ENCODE measurements at regions not wholly inside any gene's neighbourhood (a gene's known extent, or its start where the extent isn't known, plus 50 kb on each side); places are given as distances from the start of the nearest gene placed in this dataset.

- 85 to 86% methylated on average over 5 of the region's 5 CpGs for WGBS, 2 experiments (ENCODE audit: low coverage in 1 of 2, low lambda C conversion rate in 2 of 2, missing lambda C conversion rate in 2 of 2)
- Histone ChIP-seq H3K36me3 (ENCODE audit: low read depth) (no peaks in the 10 kb centered on the region), H3K4me2 (ENCODE audit: unreplicated experiment) (no peak overlapping the region), H3K9ac (no peak overlapping the region), H3K4me3 (no peak overlapping the region), H2AFZ (no peak overlapping the region), H4K20me1 (ENCODE audit: insufficient read depth) (no peaks in the 10 kb centered on the region), H3K27me3 (replicated peaks; ENCODE audit: insufficient read depth) (no peaks in the 10 kb centered on the region), H3K27ac (no peak overlapping the region), H3K9me2 (ENCODE audit: insufficient read depth) (no peaks in the 10 kb centered on the region), H3K79me2 (ENCODE audit: insufficient read depth) (no peaks in the 10 kb centered on the region), H3K4me1 (ENCODE audit: insufficient read depth) (peaks cover 4% of the 10 kb centered on the region), H3K9me3 (ENCODE audit: low read depth) (no peaks in the 10 kb centered on the region), H3F3A (ENCODE audit: insufficient read depth) (no peaks in the 10 kb centered on the region)
- in situ Hi-C loops (cut with MboI), result no loop called here
- TF ChIP-seq EZH2phosphoT487 (IDR thresholded peaks at IDR 0.05; ENCODE audit: insufficient read depth, low read depth) (no peak), EZH2 (IDR thresholded peaks at IDR 0.05; ENCODE audit: insufficient read depth, poor library complexity, severe bottlenecking) (no peak)
- no peak for DNase-seq
Observed at GRCh38 chr10:88074971-88075370, 211.5 kb downstream of the PTEN start.

GRCh38 chr10:88076027-88076880 is 212.8 kb downstream of the PTEN start:
- 90 to 91% methylated on average over 10 of the region's 10 CpGs for WGBS, 2 experiments (ENCODE audit: low coverage in 1 of 2, low lambda C conversion rate in 2 of 2, missing lambda C conversion rate in 2 of 2)
- TF ChIP-seq EZH2phosphoT487 (IDR thresholded peaks at IDR 0.05; ENCODE audit: insufficient read depth, low read depth) (no peak), EZH2 (IDR thresholded peaks at IDR 0.05; ENCODE audit: insufficient read depth, poor library complexity, severe bottlenecking) (no peak)
- peaks cover 8% of the 10 kb centered on the region for H3K4me1 ChIP-seq (ENCODE audit: insufficient read depth)
- no peaks in the 10 kb centered on the region for H4K20me1 ChIP-seq (ENCODE audit: insufficient read depth)
- H3K4me2 ChIP-seq (ENCODE audit: unreplicated experiment), result no peak overlapping the region
- H3K4me3 ChIP-seq, result no peak overlapping the region
- H3K27me3 ChIP-seq (replicated peaks; ENCODE audit: insufficient read depth), result no peaks in the 10 kb centered on the region
- H2AFZ ChIP-seq, result no peak overlapping the region
- H3K36me3 ChIP-seq (ENCODE audit: low read depth), result no peaks in the 10 kb centered on the region
- no peaks in the 10 kb centered on the region for H3K9me3 ChIP-seq (ENCODE audit: low read depth)
- in situ Hi-C loops (cut with MboI), result no loop called here
- H3F3A ChIP-seq (ENCODE audit: insufficient read depth), result no peaks in the 10 kb centered on the region
- H3K9me2 ChIP-seq (ENCODE audit: insufficient read depth), result no peaks in the 10 kb centered on the region
- H3K27ac ChIP-seq, result no peak overlapping the region
- no peak for DNase-seq
- no peak overlapping the region for H3K9ac ChIP-seq
- no peaks in the 10 kb centered on the region for H3K79me2 ChIP-seq (ENCODE audit: insufficient read depth)

- H3K9ac ChIP-seq, result no peak overlapping the region
- H3K4me3 ChIP-seq, result no peak overlapping the region
- no peaks in the 10 kb centered on the region for H3K9me2 ChIP-seq (ENCODE audit: insufficient read depth)
- H3K27ac ChIP-seq, result no peak overlapping the region
- no peaks in the 10 kb centered on the region for H3K9me3 ChIP-seq (ENCODE audit: low read depth)
- in situ Hi-C loops (cut with MboI), result no loop called here
- no peak for TF ChIP-seq EZH2 (IDR thresholded peaks at IDR 0.05; ENCODE audit: insufficient read depth, poor library complexity, severe bottlenecking)
- no peak for TF ChIP-seq EZH2phosphoT487 (IDR thresholded peaks at IDR 0.05; ENCODE audit: insufficient read depth, low read depth)
- H3K4me1 ChIP-seq (ENCODE audit: insufficient read depth), result peaks cover 8% of the 10 kb centered on the region
- no peaks in the 10 kb centered on the region for H3K36me3 ChIP-seq (ENCODE audit: low read depth)
- no peaks in the 10 kb centered on the region for H4K20me1 ChIP-seq (ENCODE audit: insufficient read depth)
- no peak overlapping the region for H3K4me2 ChIP-seq (ENCODE audit: unreplicated experiment)
- H2AFZ ChIP-seq, result no peak overlapping the region
- 79% methylated on average over 4 of the region's 4 CpGs for WGBS, 2 experiments (ENCODE audit: low coverage in 1 of 2, low lambda C conversion rate in 2 of 2, missing lambda C conversion rate in 2 of 2)
- no peaks in the 10 kb centered on the region for H3K27me3 ChIP-seq (replicated peaks; ENCODE audit: insufficient read depth)
- DNase-seq, result no peak
- H3K79me2 ChIP-seq (ENCODE audit: insufficient read depth), result no peaks in the 10 kb centered on the region
- H3F3A ChIP-seq (ENCODE audit: insufficient read depth), result no peaks in the 10 kb centered on the region
Observed at GRCh38 chr10:88077977-88078376, 214.6 kb downstream of the PTEN start.

- peak overlapping the region; percentile 10 for H3K4me2 ChIP-seq (ENCODE audit: unreplicated experiment)
- in situ Hi-C loops (cut with MboI), result no loop called here
- DNase-seq, result peak; percentile 21
Observed at GRCh38 chr10:88080213-88080612, 216.8 kb downstream of the PTEN start.

More at GRCh38 chr10:88080213-88080612, 216.8 kb downstream of the PTEN start:
- Histone ChIP-seq H3K79me2 (ENCODE audit: insufficient read depth) (no peaks in the 10 kb centered on the region), H3K9me3 (ENCODE audit: low read depth) (no peaks in the 10 kb centered on the region), H4K20me1 (ENCODE audit: insufficient read depth) (no peaks in the 10 kb centered on the region), H3K9me2 (ENCODE audit: insufficient read depth) (no peaks in the 10 kb centered on the region), H3K4me3 (no peak overlapping the region), H3K27ac (no peak overlapping the region), H3F3A (ENCODE audit: insufficient read depth) (no peaks in the 10 kb centered on the region), H3K27me3 (replicated peaks; ENCODE audit: insufficient read depth) (no peaks in the 10 kb centered on the region), H3K9ac (no peak overlapping the region), H2AFZ (peak overlapping the region; percentile 16; the same call in 1 of the 2 replicates), H3K36me3 (ENCODE audit: low read depth) (no peaks in the 10 kb centered on the region), H3K4me1 (ENCODE audit: insufficient read depth) (peaks cover 8% of the 10 kb centered on the region)
- TF ChIP-seq EZH2phosphoT487 (IDR thresholded peaks at IDR 0.05; ENCODE audit: insufficient read depth, low read depth) (no peak), EZH2 (IDR thresholded peaks at IDR 0.05; ENCODE audit: insufficient read depth, poor library complexity, severe bottlenecking) (no peak)
- WGBS, 2 experiments (ENCODE audit: low coverage in 1 of 2, low lambda C conversion rate in 2 of 2, missing lambda C conversion rate in 2 of 2), result 36 to 37% methylated on average over 3 of the region's 3 CpGs
